ENCODE measurements at regions not wholly inside any gene's neighbourhood (a gene's known extent, or its start where the extent isn't known, plus 50 kb on each side); places are given as distances from the start of the nearest gene placed in this dataset.
"Not testable (repeated sequence)": the region's sequence is repeated elsewhere in the genome, so short reads cannot be mapped to it uniquely, and the experiment has no call there.

DNA sequence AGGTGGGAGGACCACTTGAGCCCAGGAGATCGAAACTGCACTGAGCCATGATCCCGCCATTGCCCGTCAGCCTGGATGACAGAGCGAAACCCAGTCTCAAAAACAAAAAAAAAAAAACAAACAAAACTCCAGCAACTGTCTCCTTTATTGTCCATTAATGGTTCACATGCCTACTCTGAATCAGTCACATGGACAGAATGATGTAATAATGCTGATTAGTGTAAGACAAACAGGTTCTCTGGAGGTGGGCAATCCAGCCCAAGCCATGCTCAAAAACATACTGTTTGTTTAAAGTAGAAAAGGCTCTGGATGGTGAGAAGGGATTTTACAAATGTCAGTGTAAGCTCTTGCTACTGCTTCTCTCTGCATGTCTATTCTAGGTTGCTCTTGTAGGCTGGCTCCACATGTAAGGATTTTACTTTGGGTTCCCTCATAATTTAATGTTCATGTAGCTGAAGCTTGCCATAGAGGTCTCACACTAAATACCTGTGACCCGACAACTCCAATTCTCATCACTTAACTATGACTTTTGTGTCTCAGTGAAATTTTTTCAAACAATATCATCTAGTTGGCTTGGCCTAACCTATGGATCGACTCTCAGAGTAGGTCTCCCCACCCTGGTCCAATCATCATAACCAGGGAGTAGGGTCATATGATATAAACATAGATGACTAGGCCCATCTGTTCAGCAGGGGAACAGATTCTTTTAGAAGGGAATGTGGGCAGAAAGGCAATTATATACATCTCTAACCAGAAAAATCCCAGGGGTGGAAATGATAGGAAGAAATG, 83.9 kb upstream of the SLC39A10 start:
- no peak for DNase-seq (ENCODE audit: insufficient read length, low spot score)
- FAIRE-seq: no peak
- TF ChIP-seq, protein P1, sequence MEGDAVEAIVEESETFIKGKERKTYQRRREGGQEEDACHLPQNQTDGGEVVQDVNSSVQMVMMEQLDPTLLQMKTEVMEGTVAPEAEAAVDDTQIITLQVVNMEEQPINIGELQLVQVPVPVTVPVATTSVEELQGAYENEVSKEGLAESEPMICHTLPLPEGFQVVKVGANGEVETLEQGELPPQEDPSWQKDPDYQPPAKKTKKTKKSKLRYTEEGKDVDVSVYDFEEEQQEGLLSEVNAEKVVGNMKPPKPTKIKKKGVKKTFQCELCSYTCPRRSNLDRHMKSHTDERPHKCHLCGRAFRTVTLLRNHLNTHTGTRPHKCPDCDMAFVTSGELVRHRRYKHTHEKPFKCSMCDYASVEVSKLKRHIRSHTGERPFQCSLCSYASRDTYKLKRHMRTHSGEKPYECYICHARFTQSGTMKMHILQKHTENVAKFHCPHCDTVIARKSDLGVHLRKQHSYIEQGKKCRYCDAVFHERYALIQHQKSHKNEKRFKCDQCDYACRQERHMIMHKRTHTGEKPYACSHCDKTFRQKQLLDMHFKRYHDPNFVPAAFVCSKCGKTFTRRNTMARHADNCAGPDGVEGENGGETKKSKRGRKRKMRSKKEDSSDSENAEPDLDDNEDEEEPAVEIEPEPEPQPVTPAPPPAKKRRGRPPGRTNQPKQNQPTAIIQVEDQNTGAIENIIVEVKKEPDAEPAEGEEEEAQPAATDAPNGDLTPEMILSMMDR (IDR thresholded peaks at IDR 0.05; ENCODE audit: insufficient read depth, missing control alignments): no peak

DNA sequence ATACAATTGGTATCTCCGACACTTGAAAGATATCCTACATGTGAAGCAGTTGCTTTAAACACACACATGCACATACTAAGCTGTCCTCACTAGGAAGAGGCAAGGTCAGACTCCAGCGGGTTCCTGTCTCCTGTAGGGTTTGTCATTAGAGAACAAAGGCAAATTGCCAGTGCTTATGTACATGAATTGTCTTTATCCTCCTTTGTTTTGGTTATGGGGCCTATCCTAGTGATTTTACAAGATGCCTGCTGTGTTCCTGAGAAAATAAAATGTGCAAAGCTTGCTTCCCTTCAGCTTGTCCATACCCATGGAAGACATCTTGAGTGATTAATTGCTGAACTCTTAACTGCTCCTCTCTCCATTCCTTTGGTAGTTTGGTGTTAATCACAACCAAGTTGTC, 86.7 kb upstream of the SLC39A10 start:
- DNase-seq (ENCODE audit: insufficient read length, low spot score) (no peak), FAIRE-seq (no peak)
- TF ChIP-seq, protein P1 (IDR thresholded peaks at IDR 0.05; ENCODE audit: insufficient read depth, missing control alignments): no peak

DNA sequence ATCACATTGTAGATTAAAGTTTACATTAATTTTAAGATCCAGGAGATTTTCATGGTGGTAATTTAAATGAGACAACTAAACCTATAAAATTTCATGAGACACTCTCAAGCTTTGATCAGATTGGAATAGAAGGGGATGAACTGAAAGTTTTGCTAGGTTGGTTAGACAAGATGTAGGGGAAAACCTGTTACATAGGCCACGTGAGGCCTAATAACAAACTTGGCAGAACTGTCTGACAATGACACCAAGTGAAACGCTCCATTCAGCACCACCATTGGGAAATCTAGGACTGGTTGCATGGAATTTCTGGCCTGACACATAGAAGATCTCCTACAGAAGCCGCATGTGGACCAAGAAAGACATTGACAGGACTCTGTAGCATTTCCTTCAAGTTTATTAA, 87.8 kb upstream of the SLC39A10 start:
- FAIRE-seq (no peak), DNase-seq (ENCODE audit: insufficient read length, low spot score) (no peak)
- TF ChIP-seq, protein P1 (IDR thresholded peaks at IDR 0.05; ENCODE audit: insufficient read depth, missing control alignments): no peak

DNA sequence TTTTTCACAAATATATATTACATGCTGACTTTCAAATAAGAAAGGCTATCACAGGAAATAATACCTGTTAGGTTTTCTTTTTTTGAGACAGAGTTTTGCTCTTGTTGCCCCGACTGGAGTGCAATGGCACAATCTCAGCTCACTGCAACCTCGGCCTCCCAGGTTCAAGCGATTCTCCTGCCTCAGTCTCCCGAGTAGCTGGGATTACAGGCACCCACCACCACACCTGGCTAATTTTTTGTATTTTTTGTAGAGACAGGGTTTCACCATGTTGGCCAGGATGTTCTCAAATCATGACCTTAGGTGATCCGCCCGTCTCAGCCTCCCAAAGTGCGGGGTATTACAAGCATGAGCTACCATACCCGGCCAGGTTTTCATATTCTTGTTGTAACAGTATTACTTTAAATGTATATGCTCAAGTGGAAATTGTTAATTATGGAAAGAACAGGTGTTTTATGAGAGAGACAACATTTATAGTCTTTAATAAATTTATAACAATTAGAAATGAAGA, 92.3 kb upstream of the SLC39A10 start:
- not testable (repeated sequence) for DNase-seq (ENCODE audit: insufficient read length, low spot score); FAIRE-seq

DNA sequence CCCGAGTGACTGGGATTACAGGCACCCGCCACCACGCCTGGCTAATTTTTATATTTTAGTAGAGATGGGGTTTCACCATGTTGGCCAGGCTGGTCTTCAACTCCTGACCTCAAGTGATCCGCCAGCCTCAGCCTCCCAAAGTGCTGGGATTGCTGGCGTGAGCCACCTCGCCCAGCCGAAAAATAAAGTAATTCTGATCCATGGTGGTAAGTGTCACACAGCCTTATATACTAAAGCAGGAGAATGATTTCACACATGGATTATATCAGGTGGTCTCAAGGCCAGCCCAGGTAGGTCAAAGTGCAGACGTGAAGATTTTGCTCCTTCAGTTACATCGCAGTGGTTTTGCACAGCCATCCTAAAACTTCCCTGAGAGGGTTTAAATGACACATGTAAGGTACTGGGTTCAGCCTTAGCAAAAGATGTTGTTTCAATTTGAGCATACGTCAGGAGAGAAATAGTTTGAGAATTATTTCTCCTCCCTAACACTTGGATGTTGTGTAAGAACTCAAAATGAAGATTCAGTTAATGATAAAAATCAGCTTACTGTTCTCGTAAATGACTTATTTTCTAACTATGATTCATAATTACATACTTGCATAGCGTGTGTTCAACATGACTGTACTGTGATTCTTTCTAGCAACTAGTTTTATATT, 93.0 kb upstream of the SLC39A10 start:
- TF ChIP-seq, protein P1 (IDR thresholded peaks at IDR 0.05; ENCODE audit: insufficient read depth, missing control alignments): no peak
- DNase-seq (ENCODE audit: insufficient read length, low spot score) (no peak), FAIRE-seq (no peak)

DNA sequence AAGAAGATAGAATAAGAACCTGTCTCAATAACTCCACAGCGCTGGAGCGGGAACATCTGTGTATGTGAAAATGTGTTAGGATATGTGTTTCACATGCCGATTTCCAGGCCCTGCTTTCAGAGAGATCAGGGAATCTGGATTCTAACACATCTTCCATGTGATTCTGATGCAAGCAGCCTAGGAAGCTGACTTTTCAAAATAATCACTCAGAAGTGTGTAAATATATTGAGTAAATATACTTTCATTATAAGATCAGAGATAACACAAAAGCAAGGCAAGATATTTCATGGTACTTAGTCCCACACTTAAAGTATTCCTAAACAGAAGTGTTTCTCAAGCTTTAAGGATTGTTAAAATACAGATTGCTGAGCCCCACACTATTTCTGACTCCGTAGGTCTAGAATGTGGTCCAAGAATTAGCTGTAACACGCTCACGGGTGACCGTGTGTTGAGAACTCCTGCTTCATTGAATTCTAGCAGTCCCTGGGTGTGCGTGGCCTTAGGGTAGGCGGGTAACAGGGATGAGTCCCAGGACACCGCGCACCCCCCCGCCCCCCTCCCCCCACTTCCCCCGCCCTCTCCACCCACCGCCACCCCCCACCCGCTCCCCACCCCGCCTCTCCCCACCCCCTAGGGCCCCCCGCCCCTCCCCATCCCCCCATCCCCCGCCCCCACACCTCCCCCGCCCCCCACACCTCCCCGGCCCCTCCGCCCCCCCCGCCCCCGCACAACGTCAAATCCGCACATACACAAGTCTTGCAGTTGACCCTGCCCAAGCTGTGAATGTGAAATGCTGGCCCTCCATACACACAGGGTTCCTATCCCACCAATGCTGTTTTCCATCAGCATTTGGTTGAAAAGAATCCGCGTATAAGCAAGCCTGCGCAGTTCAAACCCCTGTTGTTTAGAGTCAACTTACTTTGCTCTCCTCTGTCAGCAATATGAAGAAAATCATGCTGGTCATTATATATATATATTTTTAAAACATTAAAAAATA, 94.2 kb upstream of the SLC39A10 start:
- TF ChIP-seq, protein P1 (IDR thresholded peaks at IDR 0.05; ENCODE audit: insufficient read depth, missing control alignments): no peak
- FAIRE-seq (no peak), DNase-seq (ENCODE audit: insufficient read length, low spot score) (no peak)

Data from D721Med (cell line).